NCI-H1092 treated with DMSO at 0.1 percent for 48 hours (cell line): ENCODE measurements at regions not wholly inside any gene's neighbourhood (a gene's known extent, or its start where the extent isn't known, plus 50 kb on each side); places are given as distances from the start of the nearest gene placed in this dataset.

Source experiments
- DNase-seq: peaks from one replicate; lab custom pipeline; 2025; lab: John Stamatoyannopoulos, UW

- DNase-seq = no peak
Observed at GRCh38 chr9:75616052-75616451, 274.4 kb upstream of the PCSK5 start.

GRCh38 chr9:75616841-75617566 is 273.5 kb upstream of the PCSK5 start:
- DNase-seq = no peak

GRCh38 chr9:75623462-75623861 is 267.0 kb upstream of the PCSK5 start:
- no peak for DNase-seq

GRCh38 chr9:75624998-75625397 is 265.5 kb upstream of the PCSK5 start:
- no peak for DNase-seq

- no peak for DNase-seq
Observed at GRCh38 chr9:75626860-75627259, 263.6 kb upstream of the PCSK5 start.

- no peak for DNase-seq
Observed at GRCh38 chr9:75628952-75629351, 261.5 kb upstream of the PCSK5 start.

GRCh38 chr9:75633451-75634057 is 256.9 kb upstream of the PCSK5 start:
- DNase-seq = no peak

- no peak for DNase-seq
Observed at GRCh38 chr9:75636427-75637045, 253.9 kb upstream of the PCSK5 start.

- DNase-seq = no peak
Observed at GRCh38 chr9:75639971-75640610, 250.4 kb upstream of the PCSK5 start.

- no peak for DNase-seq
Observed at GRCh38 chr9:75642522-75642921, 248.0 kb upstream of the PCSK5 start.

- DNase-seq = peak; percentile 65
Observed at GRCh38 chr9:75644649-75645048, 245.8 kb upstream of the PCSK5 start.

- DNase-seq = no peak
Observed at GRCh38 chr9:75648034-75648433, 242.4 kb upstream of the PCSK5 start.

GRCh38 chr9:75649060-75649459 is 241.4 kb upstream of the PCSK5 start:
- no peak for DNase-seq

- no peak for DNase-seq
Observed at GRCh38 chr9:75651709-75652108, 238.8 kb upstream of the PCSK5 start.

GRCh38 chr9:75653335-75653734 is 237.1 kb upstream of the PCSK5 start:
- DNase-seq = no peak

GRCh38 chr9:75653750-75654149 is 236.7 kb upstream of the PCSK5 start:
- no peak for DNase-seq

- DNase-seq = no peak
Observed at GRCh38 chr9:75657015-75657414, 233.5 kb upstream of the PCSK5 start.

- no peak for DNase-seq
Observed at GRCh38 chr9:75658301-75658905, 232.1 kb upstream of the PCSK5 start.

- peak; percentile 79 for DNase-seq
Observed at GRCh38 chr9:75664597-75664996, 225.9 kb upstream of the PCSK5 start.

- no peak for DNase-seq
Observed at GRCh38 chr9:75666856-75667554, 223.5 kb upstream of the PCSK5 start.

GRCh38 chr9:75669721-75670120 is 220.8 kb upstream of the PCSK5 start:
- no peak for DNase-seq

GRCh38 chr9:75671354-75671753 is 219.1 kb upstream of the PCSK5 start:
- no peak for DNase-seq
